GM23338 (cell line): ENCODE measurements at regions not wholly inside any gene's neighbourhood (a gene's known extent, or its start where the extent isn't known, plus 50 kb on each side); places are given as distances from the start of the nearest gene placed in this dataset.

Source experiments
- ATAC-seq: fragments of 200-7000 bp; cut with Tn5 transposase; 3 replicates; pipeline ENCODE4 v1.9.1; 2020
- DNase-seq: peaks from one replicate; pipeline ENCODE4 v3.0.0-alpha.2; 2015; ENCODE audit warnings: low spot score
- H2AFZ ChIP-seq: fragments of 200-600 bp; sonication (generic); 2 replicates; pipeline ENCODE4 v1.8.0; 2016; ENCODE audit warnings: antibody characterized with exemption, mild to moderate bottlenecking, moderate library complexity
- H3F3A ChIP-seq: fragments of 200-600 bp; sonication (generic); replicated peaks from 2 replicates; pipeline ENCODE4 v1.8.0; 2017; ENCODE audit warnings: antibody characterized with exemption, mixed run types, low read depth
- H3K27ac ChIP-seq: fragments of 200-600 bp; sonication (generic); 2 replicates; pipeline ENCODE4 v1.6.1; 2016; ENCODE audit warnings: low read depth
- H3K27me3 ChIP-seq: fragments of 200-600 bp; sonication (generic); 2 replicates; pipeline ENCODE4 v1.8.0; 2016; ENCODE audit warnings: mild to moderate bottlenecking, mixed run types, moderate library complexity; ENCODE audit not compliant: insufficient read depth
- H3K36me3 ChIP-seq: fragments of 200-600 bp; sonication (generic); 2 replicates; pipeline ENCODE4 v1.8.0; 2016; ENCODE audit warnings: mild to moderate bottlenecking; ENCODE audit not compliant: insufficient read depth
- H3K4me1 ChIP-seq: fragments of 200-600 bp; sonication (generic); 2 replicates; pipeline ENCODE4 v1.8.0; 2016; ENCODE audit warnings: mild to moderate bottlenecking, moderate library complexity; ENCODE audit not compliant: insufficient read depth
- H3K4me2 ChIP-seq: fragments of 200-600 bp; sonication (generic); 2 replicates; pipeline ENCODE4 v1.7.1; 2017; ENCODE audit warnings: mixed run types
- H3K4me3 ChIP-seq: fragments of 200-600 bp; sonication (generic); 2 replicates; pipeline ENCODE4 v1.6.1; 2016; ENCODE audit warnings: mixed run types
- H3K79me2 ChIP-seq: fragments of 200-600 bp; sonication (generic); replicated peaks from 2 replicates; pipeline ENCODE4 v1.8.0; 2017; ENCODE audit warnings: mild to moderate bottlenecking; ENCODE audit not compliant: insufficient read depth
- H3K9me2 ChIP-seq: fragments of 200-600 bp; sonication (generic); 2 replicates; pipeline ENCODE4 v1.8.0; 2017; ENCODE audit not compliant: insufficient read depth
- H4K20me1 ChIP-seq: fragments of 200-600 bp; sonication (generic); replicated peaks from 2 replicates; pipeline ENCODE4 v1.8.0; 2017; ENCODE audit warnings: mild to moderate bottlenecking; ENCODE audit not compliant: insufficient read depth
- H3K27ac Mint-ChIP-seq: 2 replicates; pipeline ENCODE4 v1.8.0; 2020; ENCODE audit warnings: inconsistent platforms, mild to moderate bottlenecking, moderate library complexity, mixed read lengths
- H3K27me3 Mint-ChIP-seq: 3 replicates; pipeline ENCODE4 v1.8.0; 2022; ENCODE audit warnings: low read depth, mild to moderate bottlenecking, moderate library complexity, mixed read lengths, inconsistent platforms; ENCODE audit not compliant: insufficient read depth, poor library complexity
- H3K36me3 Mint-ChIP-seq: 3 replicates; pipeline ENCODE4 v1.8.0; 2021; ENCODE audit warnings: low read depth, mild to moderate bottlenecking, inconsistent platforms, moderate library complexity, mixed read lengths
- H3K4me1 Mint-ChIP-seq: 3 replicates; pipeline ENCODE4 v1.8.0; 2020; ENCODE audit warnings: mild to moderate bottlenecking, inconsistent platforms, mixed read lengths
- H3K4me3 Mint-ChIP-seq: 3 replicates; pipeline ENCODE4 v1.8.0; 2021; ENCODE audit warnings: moderate library complexity, mild to moderate bottlenecking, inconsistent platforms, mixed read lengths
- H3K9me3 Mint-ChIP-seq: 3 replicates; pipeline ENCODE4 v1.8.0; 2020; ENCODE audit warnings: moderate library complexity, mild to moderate bottlenecking, inconsistent platforms, mixed read lengths
- CREB1 ChIP-seq: fragments of 250-450 bp; sonication (Bioruptor Pico); IDR thresholded peaks from 2 replicates; pipeline ENCODE4 v1.5.0; 2020; ENCODE audit warnings: low read depth, mild to moderate bottlenecking, moderate library complexity
- CTCF ChIP-seq, 2 experiments: fragments of 200-600 bp in 1 of 2; sonication (generic) in 1 of 2; conservative IDR thresholded peaks; 2 replicates each; pipeline versions ENCODE4 v1.5.1 to v1.6.1; 2016 to 2017; ENCODE audit warnings: antibody characterized with exemption in 2 of 2, low read depth in 2 of 2, mild to moderate bottlenecking in 2 of 2, moderate library complexity in 1 of 2
- ETS1 ChIP-seq: IDR thresholded peaks from 2 replicates; pipeline ENCODE4 v1.6.1; 2016; ENCODE audit warnings: antibody characterized with exemption
- EZH2 ChIP-seq: fragments of 200-600 bp; sonication (generic); IDR thresholded peaks from one replicate; pipeline ENCODE4 v1.8.0; 2017; ENCODE audit warnings: antibody characterized with exemption, mild to moderate bottlenecking, low read depth; ENCODE audit not compliant: unreplicated experiment
- EZH2phosphoT487 ChIP-seq: fragments of 200-600 bp; sonication (generic); IDR thresholded peaks from one replicate; pipeline ENCODE4 v1.8.1; 2018; ENCODE audit warnings: antibody characterized with exemption; ENCODE audit not compliant: unreplicated experiment
- JUNB ChIP-seq: IDR thresholded peaks from one replicate; pipeline ENCODE4 v1.6.1; 2016; ENCODE audit warnings: antibody characterized with exemption; ENCODE audit not compliant: unreplicated experiment
- NANOG ChIP-seq: IDR thresholded peaks from 2 replicates; pipeline ENCODE4 v1.6.1; 2016; ENCODE audit warnings: antibody characterized with exemption, borderline replicate concordance
- POLR2AphosphoS5 ChIP-seq: IDR thresholded peaks from 2 replicates; pipeline ENCODE4 v1.6.1; 2016; ENCODE audit warnings: antibody characterized with exemption, low read depth
- REST ChIP-seq: IDR thresholded peaks from one replicate; pipeline ENCODE4 v1.6.1; 2018; ENCODE audit warnings: antibody characterized with exemption; ENCODE audit not compliant: unreplicated experiment
- STAT1 ChIP-seq: IDR thresholded peaks from one replicate; pipeline ENCODE4 v1.6.1; 2016; ENCODE audit warnings: antibody characterized with exemption; ENCODE audit not compliant: unreplicated experiment
- ZNF114 ChIP-seq: fragments of 250-450 bp; sonication (Bioruptor Pico); IDR thresholded peaks from 2 replicates; pipeline ENCODE4 v1.5.0; 2020; ENCODE audit warnings: mild to moderate bottlenecking, moderate library complexity
- ZNF331 ChIP-seq: fragments of 250-450 bp; sonication (Bioruptor Pico); IDR thresholded peaks from 2 replicates; pipeline ENCODE4 v1.5.0; 2020; ENCODE audit warnings: low read depth, mild to moderate bottlenecking, moderate library complexity
- ZNF462 ChIP-seq: fragments of 250-450 bp; sonication (Bioruptor Pico); IDR thresholded peaks from 2 replicates; pipeline ENCODE4 v1.5.0; 2020; ENCODE audit warnings: mild to moderate bottlenecking, moderate library complexity

GRCh38 chr5:97408331-97408730 lies 225.3 kb upstream of the RIOK2 start:
- H3K4me3 Mint-ChIP-seq, result no peak overlapping the region
- Histone ChIP-seq H3K79me2 (no peaks in the 10 kb centered on the region), H3K4me3 (no peak overlapping the region), H3F3A (no peaks in the 10 kb centered on the region), H3K36me3 (no peaks in the 10 kb centered on the region), H3K4me2 (no peak overlapping the region), H3K27ac (no peak overlapping the region), H3K4me1 (no peaks in the 10 kb centered on the region; the same call in 1 of the 2 replicates), H2AFZ (no peak overlapping the region), H3K27me3 (no peaks in the 10 kb centered on the region), H3K9me2 (no peaks in the 10 kb centered on the region), H4K20me1 (no peaks in the 10 kb centered on the region)
- no peak overlapping the region for H3K27ac Mint-ChIP-seq
- peaks cover 13% of the 10 kb centered on the region for H3K36me3 Mint-ChIP-seq
- peaks cover 6% of the 10 kb centered on the region for H3K27me3 Mint-ChIP-seq
- no peak for DNase-seq
- ATAC-seq, result no peak
- peaks cover 20% of the 10 kb centered on the region; the same call in 2 of the 3 replicates for H3K9me3 Mint-ChIP-seq
- TF ChIP-seq ZNF462 (CRISPR knock-in tag) (no peak), CTCF (conservative IDR thresholded peaks at IDR 0.05; ENCODE audit: low read depth in 2 of 2) (no peak), STAT1 (no peak), ZNF114 (CRISPR knock-in tag) (no peak), ETS1 (no peak), EZH2 (no peak), ZNF331 (CRISPR knock-in tag) (no peak), NANOG (no peak), JUNB (no peak), REST (no peak), POLR2AphosphoS5 (no peak), CREB1 (no peak), EZH2phosphoT487 (no peak)
- peaks cover 3% of the 10 kb centered on the region; the same call in 2 of the 3 replicates for H3K4me1 Mint-ChIP-seq
